RWPE2 (cell line): ENCODE measurements at regions not wholly inside any gene's neighbourhood (a gene's known extent, or its start where the extent isn't known, plus 50 kb on each side); places are given as distances from the start of the nearest gene placed in this dataset.

Source experiments
- ATAC-seq: fragments of 200-7000 bp; cut with Tn5 transposase; 3 replicates; pipeline ENCODE4 v1.9.1; 2021; ENCODE audit warnings: low read depth
- DNase-seq: peaks from one replicate; pipeline ENCODE4 v3.0.0-alpha.2; 2020; ENCODE audit warnings: low spot score
- H3K27ac ChIP-seq: fragments of 450-650 bp; 2 replicates; pipeline ENCODE4 v1.5.1; 2017; ENCODE audit warnings: mild to moderate bottlenecking; ENCODE audit not compliant: poor library complexity, severe bottlenecking
- H3K27me3 ChIP-seq: fragments of 250-450 bp; sonication (Bioruptor Pico); 2 replicates; pipeline ENCODE4 v1.5.1; 2021; ENCODE audit warnings: mild to moderate bottlenecking, moderate library complexity; ENCODE audit not compliant: insufficient read depth, poor library complexity, severe bottlenecking
- H3K36me3 ChIP-seq: fragments of 250-450 bp; sonication (Bioruptor Pico); 2 replicates; pipeline ENCODE4 v1.5.1; 2020; ENCODE audit warnings: low read depth, mild to moderate bottlenecking, moderate library complexity
- H3K4me1 ChIP-seq: fragments of 250-450 bp; sonication (Bioruptor Pico); 2 replicates; pipeline ENCODE4 v1.5.1; 2021; ENCODE audit warnings: mild to moderate bottlenecking, moderate library complexity; ENCODE audit not compliant: insufficient read depth, poor library complexity, severe bottlenecking
- H3K4me3 ChIP-seq: fragments of 250-450 bp; sonication (Bioruptor Pico); 2 replicates; pipeline ENCODE4 v1.5.1; 2021; ENCODE audit warnings: mild to moderate bottlenecking, moderate library complexity; ENCODE audit not compliant: severe bottlenecking
- H3K9me3 ChIP-seq: fragments of 250-450 bp; sonication (Bioruptor Pico); 2 replicates; pipeline ENCODE4 v1.5.1; 2021; ENCODE audit warnings: mild to moderate bottlenecking, moderate library complexity; ENCODE audit not compliant: severe bottlenecking
- CTCF ChIP-seq: fragments of 450-650 bp; IDR thresholded peaks from one replicate; pipeline ENCODE4 v1.5.1; 2017; ENCODE audit warnings: mild to moderate bottlenecking, moderate library complexity; ENCODE audit not compliant: poor library complexity, severe bottlenecking

- Histone ChIP-seq H3K4me1 (peaks cover 27% of the 10 kb centered on the region), H3K27me3 (no peaks in the 10 kb centered on the region), H3K9me3 (no peaks in the 10 kb centered on the region), H3K27ac (no peak overlapping the region), H3K4me3 (no peak overlapping the region), H3K36me3 (no peaks in the 10 kb centered on the region)
- ATAC-seq (no peak), DNase-seq (no peak)
- no peak for TF ChIP-seq CTCF
These were observed 201.7 kb downstream of the SPRY1 start for GRCh38 chr4:123598331-123598730.

GRCh38 chr4:123599061-123599919 lies 202.7 kb downstream of the SPRY1 start:
- peak; percentile 35; the same call in 1 of the 3 replicates for ATAC-seq
- no peaks in the 10 kb centered on the region for H3K9me3 ChIP-seq
- H3K27ac ChIP-seq = no peak overlapping the region
- no peak for DNase-seq
- H3K4me3 ChIP-seq = no peak overlapping the region
- no peaks in the 10 kb centered on the region for H3K27me3 ChIP-seq
- no peak for TF ChIP-seq CTCF
- H3K4me1 ChIP-seq = peaks cover 29% of the 10 kb centered on the region
- no peaks in the 10 kb centered on the region for H3K36me3 ChIP-seq

- TF ChIP-seq CTCF = no peak
- H3K4me1 ChIP-seq = peaks cover 29% of the 10 kb centered on the region
- H3K4me3 ChIP-seq = no peak overlapping the region
- no peaks in the 10 kb centered on the region for H3K27me3 ChIP-seq
- DNase-seq (no peak), ATAC-seq (peak; percentile 42; the same call in 2 of the 3 replicates)
- H3K27ac ChIP-seq = no peak overlapping the region
- H3K36me3 ChIP-seq = no peaks in the 10 kb centered on the region
- H3K9me3 ChIP-seq = no peaks in the 10 kb centered on the region
These were observed 203.6 kb downstream of the SPRY1 start for GRCh38 chr4:123599920-123600810.

GRCh38 chr4:123600987-123601904 lies 204.7 kb downstream of the SPRY1 start:
- H3K36me3 ChIP-seq = no peaks in the 10 kb centered on the region
- ATAC-seq (no peak), DNase-seq (no peak)
- no peak overlapping the region for H3K27ac ChIP-seq
- no peak for TF ChIP-seq CTCF
- H3K9me3 ChIP-seq = no peaks in the 10 kb centered on the region
- no peaks in the 10 kb centered on the region for H3K27me3 ChIP-seq
- H3K4me3 ChIP-seq = no peak overlapping the region
- H3K4me1 ChIP-seq = peaks cover 29% of the 10 kb centered on the region
